ENCODE measurements at regions not wholly inside any gene's neighbourhood (a gene's known extent, or its start where the extent isn't known, plus 50 kb on each side); places are given as distances from the start of the nearest gene placed in this dataset.

GRCh38 chr7:25360451-25360850 lies 132.2 kb upstream of the NPVF start:
- no peak for ATAC-seq
- DNase-seq, result no peak

GRCh38 chr7:25361387-25361786 lies 133.1 kb upstream of the NPVF start:
- DNase-seq (no peak), ATAC-seq (no peak)

- DNase-seq (no peak), ATAC-seq (no peak)
Measured at GRCh38 chr7:25361863-25362262, 133.6 kb upstream of the NPVF start.

- DNase-seq (no peak), ATAC-seq (no peak)
Measured at GRCh38 chr7:25368599-25369201, 140.4 kb upstream of the NPVF start.

GRCh38 chr7:25369786-25370185 lies 141.5 kb upstream of the NPVF start:
- ATAC-seq (no peak), DNase-seq (no peak)

- ATAC-seq, result no peak
- no peak for DNase-seq
Measured at GRCh38 chr7:25371972-25372371, 143.7 kb upstream of the NPVF start.

GRCh38 chr7:25375805-25376600 lies 147.7 kb upstream of the NPVF start:
- DNase-seq, result no peak
- ATAC-seq, result no peak

GRCh38 chr7:25379351-25380300 lies 151.3 kb upstream of the NPVF start:
- DNase-seq, result no peak
- no peak for ATAC-seq

- no peak for ATAC-seq
Measured at GRCh38 chr7:25381818-25382589, 153.7 kb upstream of the NPVF start.

GRCh38 chr7:25382869-25383268 lies 154.6 kb upstream of the NPVF start:
- ATAC-seq (no peak), DNase-seq (no peak)

More at GRCh38 chr7:25381818-25382589, 153.7 kb upstream of the NPVF start:
- no peak for DNase-seq

GRCh38 chr7:25383402-25383801 lies 155.1 kb upstream of the NPVF start:
- ATAC-seq, result no peak
- no peak for DNase-seq

GRCh38 chr7:25384788-25385505 lies 156.7 kb upstream of the NPVF start:
- no peak for DNase-seq
- no peak for ATAC-seq

- DNase-seq (no peak), ATAC-seq (no peak)
Measured at GRCh38 chr7:25385506-25386136, 157.3 kb upstream of the NPVF start.

- ATAC-seq (no peak), DNase-seq (no peak)
Measured at GRCh38 chr7:25386311-25386744, 158.0 kb upstream of the NPVF start.

- ATAC-seq, result no peak
- DNase-seq, result no peak
Measured at GRCh38 chr7:25388681-25389080, 160.4 kb upstream of the NPVF start.

- ATAC-seq (no peak), DNase-seq (no peak)
Measured at GRCh38 chr7:25389489-25390106, 161.3 kb upstream of the NPVF start.

- DNase-seq, result no peak
- ATAC-seq, result no peak
Measured at GRCh38 chr7:25391295-25391861, 163.1 kb upstream of the NPVF start.

- DNase-seq, result no peak
- no peak for ATAC-seq
Measured at GRCh38 chr7:25391961-25392587, 163.8 kb upstream of the NPVF start.

- ATAC-seq (no peak), DNase-seq (no peak)
Measured at GRCh38 chr7:25392588-25393338, 164.5 kb upstream of the NPVF start.
